Keratinocyte (primary cell): ENCODE measurements at regions not wholly inside any gene's neighbourhood (a gene's known extent, or its start where the extent isn't known, plus 50 kb on each side); places are given as distances from the start of the nearest gene placed in this dataset.
"Not testable (repeated sequence)": the region's sequence is repeated elsewhere in the genome, so short reads cannot be mapped to it uniquely, and the experiment has no call there.

Experiments used
- CTCF ChIP-seq, 3 experiments: IDR thresholded peaks in 1 of 3; conservative IDR thresholded peaks in 1 of 3; optimal IDR thresholded peaks in 1 of 3; 2 replicates in 2 of 3; 3 replicates in 1 of 3; pipeline versions ENCODE3 to v1.5.1; 2011; ENCODE audit warnings: low read length in 3 of 3, mild to moderate bottlenecking in 3 of 3, moderate library complexity in 2 of 3, control low read depth in 1 of 3, inconsistent platforms in 1 of 3; ENCODE audit not compliant: insufficient read depth in 2 of 3; ENCODE audit errors: extremely low read depth in 1 of 3
- EZH2 ChIP-seq: IDR thresholded peaks from one replicate; pipeline ENCODE4 v1.6.1; 2012; ENCODE audit warnings: inconsistent platforms, mild to moderate bottlenecking, low read length, moderate library complexity

DNA sequence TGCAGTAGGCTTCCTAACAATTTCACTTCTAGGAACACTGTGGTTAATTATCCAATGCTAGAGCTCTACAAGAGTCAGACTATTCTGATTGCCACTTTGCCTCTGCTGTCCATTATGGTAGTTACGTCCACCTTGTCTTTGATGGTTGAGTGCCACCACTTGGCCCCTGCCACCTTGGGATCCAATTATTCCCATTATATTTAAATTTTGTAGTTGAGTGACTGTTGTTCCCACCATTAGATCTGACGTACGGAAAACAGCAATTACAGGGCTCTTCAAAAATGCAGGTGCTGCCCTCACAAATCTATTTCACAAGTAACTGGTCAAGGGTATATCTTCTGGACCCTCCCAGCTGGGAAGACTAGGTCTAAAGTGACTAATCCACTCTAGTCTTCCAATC lies 432.3 kb upstream of the ID4 start:
- not testable (repeated sequence) for TF ChIP-seq CTCF (optimal IDR thresholded peaks at IDR 0.05 in 1 of 3, IDR thresholded peaks at IDR 0.05 in 1 of 3, conservative IDR thresholded peaks at IDR 0.05 in 1 of 3; ENCODE audit: extremely low read depth in 1 of 3, insufficient read depth in 2 of 3, low read length in 3 of 3); EZH2
